Esophagus muscularis mucosa (tissue), 4 donors: ENCODE measurements at regions not wholly inside any gene's neighbourhood (a gene's known extent, or its start where the extent isn't known, plus 50 kb on each side); places are given as distances from the start of the nearest gene placed in this dataset.

Experiments used
- DNase-seq: peaks from one replicate; pipeline ENCODE4 v3.0.0-alpha.2; 2017; ENCODE audit errors: extremely low spot score
- H3K27ac ChIP-seq, 4 donors: fragments of 200-600 bp; sonication (generic); replicated peaks in 1 of 4; 1 replicate in 3 of 4; 2 replicates in 1 of 4; pipeline ENCODE4 v1.5.1; 2016 to 2019; ENCODE audit warnings: mild to moderate bottlenecking in 1 of 4
- H3K27me3 ChIP-seq, 4 donors: fragments of 200-600 bp; sonication (generic); one replicate each; pipeline versions ENCODE4 v1.5.1 to v1.6.0; 2016 to 2019
- H3K36me3 ChIP-seq, 4 donors: fragments of 200-600 bp; sonication (generic); one replicate each; pipeline ENCODE4 v1.5.1; 2016 to 2019
- H3K4me1 ChIP-seq, 4 donors: fragments of 200-600 bp; sonication (generic); one replicate each; pipeline ENCODE4 v1.5.1; 2016 to 2019
- H3K4me3 ChIP-seq, 4 donors: fragments of 200-600 bp; sonication (generic); 1 replicate in 2 of 4; 2 replicates in 2 of 4; pipeline ENCODE4 v1.5.1; 2016 to 2019; ENCODE audit warnings: mild to moderate bottlenecking in 4 of 4, moderate library complexity in 1 of 4
- H3K9me3 ChIP-seq, 4 donors: fragments of 200-600 bp; sonication (generic); 1 replicate in 3 of 4; 2 replicates in 1 of 4; pipeline ENCODE4 v1.5.1; 2016 to 2019
- CTCF ChIP-seq, 3 experiments: fragments of 200-600 bp in 2 of 3; fragments of 450-650 bp in 1 of 3; sonication (generic) in 2 of 3; IDR thresholded peaks; one replicate each; pipeline ENCODE4 v1.5.1; 2017 to 2019; ENCODE audit warnings: antibody characterized with exemption in 3 of 3, mild to moderate bottlenecking in 2 of 3, moderate library complexity in 1 of 3
- EP300 ChIP-seq: sonication (generic); formaldehyde crosslinking; IDR thresholded peaks from one replicate; pipeline ENCODE4 v1.6.1; 2017; ENCODE audit warnings: antibody characterized with exemption
- POLR2A ChIP-seq: fragments of 450-650 bp; IDR thresholded peaks from one replicate; pipeline ENCODE4 v1.6.1; 2017; ENCODE audit warnings: antibody characterized with exemption, moderate library complexity, mild to moderate bottlenecking, low read depth
- POLR2AphosphoS5 ChIP-seq, 2 donors: sonication (generic); formaldehyde crosslinking; IDR thresholded peaks; one replicate each; pipeline ENCODE4 v1.6.1; 2017; ENCODE audit warnings: antibody characterized with exemption in 2 of 2
- WGBS: methylation state at CpG from one replicate; pipeline ENCODE4 v1.1.5; 2018; 5-methylcytosine and 5-hydroxymethylcytosine counted together
- intact Hi-C: fragments of 100-400 bp; cut with DNase I; formaldehyde crosslinking; loops from one replicate; pipeline ENCODE4 v1.15.1; 2023

- no peaks in the 10 kb centered on the region for H3K9me3 ChIP-seq
- 90% methylated on average over 3 of the region's 3 CpGs for WGBS
- no peaks in the 10 kb centered on the region for H3K36me3 ChIP-seq
- TF ChIP-seq POLR2A = no peak
- H3K27me3 ChIP-seq = no peaks in the 10 kb centered on the region
- no peak overlapping the region for H3K27ac ChIP-seq
- DNase-seq = no peak
- no peaks in the 10 kb centered on the region for H3K4me1 ChIP-seq
- H3K4me3 ChIP-seq = no peak overlapping the region
- intact Hi-C loops = no loop called here
These were observed 592.5 kb upstream of the CA10 start for GRCh38 chr17:52751051-52751450.

- WGBS = 61% methylated on average over 3 of the region's 3 CpGs
- DNase-seq = no peak
- H3K4me3 ChIP-seq = no peak overlapping the region
- no peaks in the 10 kb centered on the region for H3K4me1 ChIP-seq
- no peaks in the 10 kb centered on the region for H3K27me3 ChIP-seq
- TF ChIP-seq POLR2A (no peak), POLR2AphosphoS5 (IDR thresholded peaks at IDR 0.05) (no peak), EP300 (no peak), CTCF (IDR thresholded peaks at IDR 0.05) (no peak)
- intact Hi-C loops = no loop called here
- H3K36me3 ChIP-seq = no peaks in the 10 kb centered on the region
- no peak overlapping the region for H3K27ac ChIP-seq
- no peaks in the 10 kb centered on the region for H3K9me3 ChIP-seq
These were observed 585.7 kb upstream of the CA10 start for GRCh38 chr17:52744179-52744578.

GRCh38 chr17:52740006-52740405 is 581.5 kb upstream of the CA10 start:
- TF ChIP-seq EP300 = no peak
- TF ChIP-seq CTCF (IDR thresholded peaks at IDR 0.05) = no peak
- TF ChIP-seq POLR2A = no peak
- no peak for TF ChIP-seq POLR2AphosphoS5 (IDR thresholded peaks at IDR 0.05)
- H3K27ac ChIP-seq = no peak overlapping the region
- H3K36me3 ChIP-seq = no peaks in the 10 kb centered on the region
- intact Hi-C loops = no loop called here
- no peaks in the 10 kb centered on the region for H3K4me1 ChIP-seq
- no peak for DNase-seq
- no peak overlapping the region for H3K4me3 ChIP-seq
- WGBS = 70% methylated on average over 2 of the region's 2 CpGs
- no peaks in the 10 kb centered on the region for H3K9me3 ChIP-seq
- H3K27me3 ChIP-seq = no peaks in the 10 kb centered on the region

- Histone ChIP-seq H3K9me3 (no peaks in the 10 kb centered on the region), H3K36me3 (no peaks in the 10 kb centered on the region), H3K4me1 (no peaks in the 10 kb centered on the region), H3K27me3 (no peaks in the 10 kb centered on the region), H3K27ac (no peak overlapping the region), H3K4me3 (no peak overlapping the region)
- DNase-seq = no peak
- 39% methylated on average over 1 of the region's 1 CpG for WGBS
- intact Hi-C loops = no loop called here
- no peak for TF ChIP-seq POLR2AphosphoS5 (IDR thresholded peaks at IDR 0.05)
- TF ChIP-seq EP300 = no peak
- TF ChIP-seq CTCF (IDR thresholded peaks at IDR 0.05) = no peak
- TF ChIP-seq POLR2A = no peak
These were observed 580.3 kb upstream of the CA10 start for GRCh38 chr17:52738791-52739190.

GRCh38 chr17:52737071-52737470 is 578.6 kb upstream of the CA10 start:
- WGBS = 73% methylated on average over 3 of the region's 3 CpGs
- Histone ChIP-seq H3K27ac (no peak overlapping the region), H3K4me3 (no peak overlapping the region), H3K9me3 (no peaks in the 10 kb centered on the region), H3K4me1 (no peaks in the 10 kb centered on the region), H3K27me3 (no peaks in the 10 kb centered on the region), H3K36me3 (no peaks in the 10 kb centered on the region)
- TF ChIP-seq CTCF (IDR thresholded peaks at IDR 0.05) (no peak), POLR2AphosphoS5 (IDR thresholded peaks at IDR 0.05) (no peak), EP300 (no peak), POLR2A (no peak)
- no peak for DNase-seq
- intact Hi-C loops = no loop called here
